B cell (primary cell): ENCODE measurements at regions not wholly inside any gene's neighbourhood (a gene's known extent, or its start where the extent isn't known, plus 50 kb on each side); places are given as distances from the start of the nearest gene placed in this dataset.

ENCODE experiments used
- ATAC-seq: fragments of 200-7000 bp; cut with Tn5 transposase; one replicate; pipeline ENCODE4 v1.10.0; 2021; ENCODE audit warnings: low read depth, mild to moderate bottlenecking, moderate number of reproducible peaks, moderate library complexity
- CTCF ChIA-PET: fragments of 350-600 bp; sonication (Branson Sonifier 250); formaldehyde crosslinking; loops from one replicate; lab custom pipeline; 2021; ENCODE audit warnings: antibody characterized with exemption, inconsistent platforms; lab: Charles Lee
- POLR2A ChIA-PET: fragments of 350-600 bp; sonication (Branson Sonifier 250); formaldehyde crosslinking; loops from one replicate; lab custom pipeline; 2021; ENCODE audit warnings: antibody characterized with exemption; lab: Charles Lee
- DNase-seq: peaks from one replicate; pipeline ENCODE4 v3.0.0; 2013
- H2AFZ ChIP-seq: 2 replicates; pipeline ENCODE4 v1.6.1; 2012; ENCODE audit warnings: mild to moderate bottlenecking, low read depth, low read length; ENCODE audit not compliant: insufficient read depth, poor library complexity, severe bottlenecking
- H3K27ac ChIP-seq, 2 donors: 1 replicate in 1 of 2; 2 replicates in 1 of 2; pipeline ENCODE4 v1.5.1; 2012 to 2013; ENCODE audit warnings: low read length in 2 of 2, mild to moderate bottlenecking in 2 of 2, moderate library complexity in 1 of 2
- H3K27me3 ChIP-seq, 4 experiments: fragments of 200-600 bp in 1 of 4; sonication (generic) in 1 of 4; replicated peaks in 1 of 4; 1 replicate in 2 of 4; 2 replicates in 2 of 4; pipeline versions ENCODE4 v1.6.1 to v1.7.0; 2013 to 2016; ENCODE audit warnings: low read length in 3 of 4, mild to moderate bottlenecking in 2 of 4, mixed read lengths in 1 of 4, moderate library complexity in 1 of 4; ENCODE audit not compliant: insufficient read depth in 4 of 4, control insufficient read depth in 3 of 4; ENCODE audit errors: control extremely low read depth in 1 of 4
- H3K36me3 ChIP-seq, 2 experiments: replicated peaks in 1 of 2; 1 replicate in 1 of 2; 2 replicates in 1 of 2; pipeline versions ENCODE4 v1.6.1 to v1.7.1; 2013; ENCODE audit warnings: low read length in 1 of 2; ENCODE audit not compliant: insufficient read depth in 2 of 2, control insufficient read depth in 1 of 2; ENCODE audit errors: control extremely low read depth in 1 of 2, extremely low read depth in 1 of 2
- H3K4me1 ChIP-seq, 2 donors: fragments of 200-600 bp in 1 of 2; sonication (generic) in 1 of 2; 1 replicate in 1 of 2; 2 replicates in 1 of 2; pipeline versions ENCODE4 v1.5.1 to v1.6.1; 2013 to 2017; ENCODE audit warnings: low read length in 2 of 2; ENCODE audit not compliant: control insufficient read depth in 2 of 2, insufficient read depth in 2 of 2
- H3K4me2 ChIP-seq: replicated peaks from 2 replicates; pipeline ENCODE3; 2012; ENCODE audit warnings: mild to moderate bottlenecking, low read depth, low read length; ENCODE audit not compliant: poor library complexity, severe bottlenecking
- H3K4me3 ChIP-seq, 5 experiments: fragments of 200-600 bp in 1 of 5; sonication (generic) in 1 of 5; 1 replicate in 3 of 5; 2 replicates in 2 of 5; pipeline versions ENCODE4 v1.5.1 to v1.7.0; 2011 to 2016; ENCODE audit warnings: low read length in 4 of 5, mild to moderate bottlenecking in 4 of 5, low read depth in 2 of 5, control low read depth in 1 of 5, moderate library complexity in 1 of 5; ENCODE audit not compliant: insufficient read depth in 1 of 5; ENCODE audit errors: control extremely low read depth in 1 of 5, extremely low read depth in 1 of 5
- H3K79me2 ChIP-seq: fragments of 200-600 bp; sonication (generic); one replicate; pipeline ENCODE4 v1.6.0; 2016; ENCODE audit warnings: low read length; ENCODE audit not compliant: control insufficient read depth, insufficient read depth
- H3K9ac ChIP-seq: fragments of 200-600 bp; sonication (generic); 2 replicates; pipeline ENCODE4 v1.6.1; 2017; ENCODE audit warnings: mild to moderate bottlenecking, low read length, moderate library complexity
- H3K9me3 ChIP-seq, 3 donors: one replicate each; pipeline versions ENCODE4 v1.6.1 to v1.7.1; 2013; ENCODE audit warnings: low read length in 2 of 3; ENCODE audit not compliant: control insufficient read depth in 2 of 3, insufficient read depth in 1 of 3; ENCODE audit errors: control extremely low read depth in 1 of 3
- H4K20me1 ChIP-seq: 2 replicates; pipeline ENCODE4 v1.6.0; 2012; ENCODE audit warnings: mild to moderate bottlenecking, low read length; ENCODE audit not compliant: insufficient read depth, control insufficient read depth, poor library complexity, severe bottlenecking
- H3K27ac Mint-ChIP-seq: one replicate; pipeline ENCODE4 v1.8.0; 2021; ENCODE audit warnings: mixed read lengths
- H3K27me3 Mint-ChIP-seq: one replicate; pipeline ENCODE4 v1.8.0; 2021; ENCODE audit warnings: mixed read lengths
- H3K4me1 Mint-ChIP-seq: one replicate; pipeline ENCODE4 v1.8.0; 2021; ENCODE audit warnings: mixed read lengths
- H3K4me3 Mint-ChIP-seq: one replicate; pipeline ENCODE4 v1.8.0; 2021; ENCODE audit warnings: mixed read lengths
- H3K9me3 Mint-ChIP-seq: one replicate; pipeline ENCODE4 v1.8.0; 2022; ENCODE audit warnings: mixed read lengths; ENCODE audit not compliant: insufficient read depth
- CTCF ChIP-seq: fragments of 200-600 bp; IDR thresholded peaks from one replicate; pipeline ENCODE4 v1.8.0; 2022; ENCODE audit warnings: antibody characterized with exemption, mild to moderate bottlenecking
- EZH2 ChIP-seq: IDR thresholded peaks from 2 replicates; pipeline ENCODE4 v1.6.1; 2012; ENCODE audit warnings: borderline replicate concordance, low read depth, mild to moderate bottlenecking, moderate library complexity, low read length; ENCODE audit not compliant: insufficient read depth, poor library complexity, severe bottlenecking
- WGBS: methylation state at CpG from one replicate; pipeline ENCODE4 v1.1.5; 2013; ENCODE audit warnings: missing lambda C conversion rate; ENCODE audit not compliant: insufficient coverage; 5-methylcytosine and 5-hydroxymethylcytosine counted together
- intact Hi-C: fragments of 100-400 bp; cut with micrococcal nuclease; formaldehyde crosslinking; loops from one replicate; pipeline ENCODE4 v1.10.0; 2022

DNA sequence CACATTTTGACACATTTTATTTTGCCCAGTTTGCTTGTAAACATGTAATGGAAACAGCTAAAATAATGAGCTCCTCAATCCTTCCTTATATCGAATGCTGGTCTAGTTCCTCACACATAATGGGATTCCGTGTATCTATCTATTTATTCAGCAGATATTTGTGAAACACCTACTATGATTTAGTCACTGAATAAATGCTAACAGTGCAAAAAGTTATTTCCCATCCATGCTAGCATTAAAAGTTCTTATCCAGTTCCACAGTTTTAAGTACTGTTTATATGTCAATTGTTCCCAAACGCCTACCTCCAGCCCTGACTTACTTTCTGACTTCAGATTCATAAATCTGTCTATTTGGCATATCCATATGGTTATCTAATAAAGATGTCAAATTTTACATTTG is 1788.7 kb upstream of the FLRT2 start:
- WGBS: no CpG with 5 or more reads among the region's 3 CpGs
- H3K9me3 Mint-ChIP-seq: no peaks in the 10 kb centered on the region
- Histone ChIP-seq H3K9me3 (no peaks in the 10 kb centered on the region), H3K4me1 (no peaks in the 10 kb centered on the region), H3K4me3 (no peak overlapping the region), H4K20me1 (no peaks in the 10 kb centered on the region), H3K27me3 (no peaks in the 10 kb centered on the region), H3K27ac (no peak overlapping the region), H2AFZ (no peak overlapping the region), H3K36me3 (no peaks in the 10 kb centered on the region), H3K9ac (no peak overlapping the region), H3K4me2 (no peak overlapping the region), H3K79me2 (no peaks in the 10 kb centered on the region)
- TF ChIP-seq CTCF (no peak), EZH2 (no peak)
- DNase-seq (no peak), ATAC-seq (no peak)
- ChIA-PET POLR2A (no interaction called here), CTCF (no interaction called here)
- intact Hi-C loops: no loop called here
- no peak overlapping the region for H3K27ac Mint-ChIP-seq
- no peaks in the 10 kb centered on the region for H3K27me3 Mint-ChIP-seq
- no peak overlapping the region for H3K4me3 Mint-ChIP-seq
- no peaks in the 10 kb centered on the region for H3K4me1 Mint-ChIP-seq

DNA sequence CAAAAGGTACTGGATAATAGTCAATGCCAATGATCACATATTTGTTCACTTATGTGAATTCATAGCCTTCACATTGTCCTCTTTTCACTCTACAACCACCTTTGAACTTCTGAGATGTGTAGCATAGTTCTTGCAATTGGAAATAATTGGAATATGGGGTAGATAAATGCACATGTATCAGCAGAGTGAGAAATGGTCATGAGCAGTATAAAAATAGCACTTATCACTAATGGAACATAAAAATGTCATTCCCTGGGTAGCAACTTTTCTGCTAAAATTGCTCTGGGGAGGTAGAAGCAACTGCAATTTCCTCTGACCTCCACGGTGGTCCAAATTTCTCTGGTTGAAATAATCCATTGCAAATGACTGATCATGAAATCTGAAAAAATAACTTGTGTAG is 1785.7 kb upstream of the FLRT2 start:
- no peaks in the 10 kb centered on the region for H3K4me1 ChIP-seq
- no peaks in the 10 kb centered on the region for H4K20me1 ChIP-seq
- no CpG with 5 or more reads among the region's 1 CpG for WGBS
- no peak overlapping the region for H3K4me2 ChIP-seq
- H3K4me3 ChIP-seq: no peak overlapping the region
- no peaks in the 10 kb centered on the region for H3K9me3 ChIP-seq
- TF ChIP-seq EZH2: no peak
- ATAC-seq (no peak), DNase-seq (no peak)
- no peaks in the 10 kb centered on the region for H3K4me1 Mint-ChIP-seq
- CTCF ChIA-PET: no interaction called here
- H3K27me3 Mint-ChIP-seq: no peaks in the 10 kb centered on the region
- H3K36me3 ChIP-seq: no peaks in the 10 kb centered on the region
- no peaks in the 10 kb centered on the region for H3K9me3 Mint-ChIP-seq
- no peak overlapping the region for H3K4me3 Mint-ChIP-seq
- no peak overlapping the region for H3K27ac ChIP-seq
- H3K27ac Mint-ChIP-seq: no peak overlapping the region
- intact Hi-C loops: no loop called here
- H2AFZ ChIP-seq: no peak overlapping the region
- H3K27me3 ChIP-seq: no peaks in the 10 kb centered on the region
- no peak overlapping the region for H3K9ac ChIP-seq
- no peaks in the 10 kb centered on the region for H3K79me2 ChIP-seq
- POLR2A ChIA-PET: no interaction called here
